H54 (cell line): ENCODE measurements at regions not wholly inside any gene's neighbourhood (a gene's known extent, or its start where the extent isn't known, plus 50 kb on each side); places are given as distances from the start of the nearest gene placed in this dataset.

ENCODE experiments used
- DNase-seq: peaks from one replicate; pipeline ENCODE4 v3.0.0; 2011; ENCODE audit warnings: low spot score, mixed read lengths; ENCODE audit not compliant: insufficient read length
- FAIRE-seq: peaks from 3 replicates; lab custom pipeline; 2011; peaks lifted over from hg19 to GRCh38; lab: Jason Lieb, UNC
- POLR2A ChIP-seq: IDR thresholded peaks from 2 replicates; pipeline ENCODE4 v1.6.1; 2011; ENCODE audit warnings: low read depth, mild to moderate bottlenecking, low read length

DNA sequence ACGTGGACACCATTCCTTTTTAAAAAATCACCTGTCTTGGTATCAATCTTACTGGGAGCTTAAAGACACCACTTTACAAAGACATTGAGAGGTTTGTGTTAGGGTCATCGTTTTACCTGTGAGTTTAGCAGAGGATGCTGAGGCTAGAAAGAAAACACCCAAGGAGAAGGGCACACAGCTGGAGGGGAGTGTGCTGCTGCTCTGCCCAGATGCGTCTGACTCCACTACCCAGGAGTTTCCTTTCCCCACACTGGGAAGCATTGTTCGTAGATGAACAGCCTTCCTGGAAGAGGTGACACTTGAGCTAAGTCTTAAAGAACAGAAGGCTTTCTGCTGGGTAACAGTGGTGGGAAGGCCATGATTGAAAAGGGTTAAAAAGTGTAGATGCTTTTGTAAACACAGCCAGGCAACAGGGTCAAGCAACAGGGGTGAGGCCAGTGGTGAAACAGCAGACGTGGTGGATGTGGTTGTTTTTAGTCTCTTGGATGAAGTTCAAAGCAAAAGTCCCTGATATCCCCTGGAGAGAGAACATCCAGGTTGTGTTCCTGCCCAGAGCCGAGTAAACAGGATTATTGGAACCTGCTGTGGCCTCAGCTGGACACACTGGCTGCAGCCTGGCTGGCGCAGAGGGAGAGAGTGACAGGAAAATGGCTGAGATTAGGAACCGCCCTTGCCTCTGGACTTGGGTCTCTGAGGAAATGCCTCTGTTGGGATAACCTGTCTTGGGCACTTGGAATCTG is 198.6 kb upstream of the JUN start:
- TF ChIP-seq POLR2A: no peak
- FAIRE-seq: no peak
- no peak for DNase-seq

DNA sequence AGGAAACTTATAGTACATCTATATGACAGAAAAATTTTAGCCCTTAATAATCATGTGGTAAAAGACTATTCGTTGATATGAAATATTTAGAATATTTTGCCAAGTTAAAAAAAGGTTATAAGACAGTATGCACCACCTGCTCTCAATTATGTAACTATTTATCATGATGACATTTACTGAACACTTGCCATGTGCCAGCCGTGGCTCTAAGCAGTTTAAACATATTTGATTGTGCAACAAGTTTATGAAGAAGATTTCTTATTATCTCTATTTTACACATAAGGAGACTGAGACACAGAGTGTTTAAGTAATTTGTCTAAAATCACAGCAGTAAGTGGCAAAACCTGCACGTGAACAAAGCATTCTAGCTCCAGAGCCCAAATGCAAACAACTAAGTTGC is 199.3 kb upstream of the JUN start:
- no peak for DNase-seq
- no peak for TF ChIP-seq POLR2A
- no peak for FAIRE-seq

DNA sequence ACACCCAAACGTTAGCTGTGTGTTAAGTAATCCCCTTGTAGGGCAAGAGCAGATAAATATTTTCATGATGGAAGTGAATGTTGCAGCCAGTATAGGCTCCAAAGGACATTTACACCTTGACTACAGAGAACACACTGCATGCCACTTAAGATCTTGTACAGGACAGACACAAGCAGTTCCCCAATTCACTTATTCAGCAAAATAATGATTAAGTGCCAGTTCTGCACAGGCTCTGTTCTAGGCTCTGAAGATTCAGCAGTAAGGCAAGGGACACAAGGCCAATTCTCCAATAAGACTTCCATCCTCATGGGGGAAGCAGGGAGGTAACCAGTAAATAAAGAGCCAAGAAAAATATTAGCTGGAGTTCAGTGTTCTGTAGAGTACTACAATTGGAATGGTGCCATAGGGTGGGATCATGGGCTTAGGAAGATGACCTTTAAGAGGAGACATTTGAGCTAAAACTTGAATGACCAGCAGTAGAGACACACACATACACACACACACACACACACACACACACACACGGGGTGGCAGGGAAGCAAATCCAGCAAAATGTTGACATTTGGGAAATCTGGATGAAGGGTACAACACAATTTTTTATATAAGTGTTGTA is 199.9 kb upstream of the JUN start:
- no peak for TF ChIP-seq POLR2A
- FAIRE-seq (no peak), DNase-seq (no peak)

- TF ChIP-seq POLR2A: no peak
- FAIRE-seq: no peak
- no peak for DNase-seq
Measured at GRCh38 chr1:58986996-58987767, 203.3 kb upstream of the JUN start.

GRCh38 chr1:58988752-58989151 is 204.9 kb upstream of the JUN start:
- TF ChIP-seq POLR2A: no peak
- FAIRE-seq (no peak), DNase-seq (no peak)

GRCh38 chr1:58989845-58990244 is 206.0 kb upstream of the JUN start:
- no peak for TF ChIP-seq POLR2A
- FAIRE-seq (no peak), DNase-seq (no peak)

DNA sequence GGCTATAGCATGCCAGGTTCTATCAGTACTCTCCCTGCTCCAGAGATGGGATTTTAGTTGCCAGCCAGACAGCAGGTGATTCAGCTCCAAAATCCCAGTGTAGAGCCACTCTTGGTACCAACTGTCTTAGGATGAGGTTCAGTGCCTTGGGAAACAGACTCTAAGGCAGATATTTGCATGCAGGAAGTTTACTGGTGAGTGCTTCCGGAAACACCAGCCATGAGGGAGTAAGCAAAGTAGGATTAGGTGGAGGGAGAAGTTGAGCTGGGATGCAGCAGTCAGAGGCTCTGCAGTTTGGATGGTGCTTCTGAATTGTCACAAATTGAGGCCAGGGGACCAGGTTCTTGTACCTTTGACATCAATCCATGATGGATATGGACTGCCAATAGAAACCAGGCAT is 207.5 kb upstream of the JUN start:
- FAIRE-seq: no peak
- TF ChIP-seq POLR2A: no peak
- no peak for DNase-seq

GRCh38 chr1:58992643-58993042 is 208.8 kb upstream of the JUN start:
- DNase-seq: no peak
- FAIRE-seq: no peak
- no peak for TF ChIP-seq POLR2A

DNA sequence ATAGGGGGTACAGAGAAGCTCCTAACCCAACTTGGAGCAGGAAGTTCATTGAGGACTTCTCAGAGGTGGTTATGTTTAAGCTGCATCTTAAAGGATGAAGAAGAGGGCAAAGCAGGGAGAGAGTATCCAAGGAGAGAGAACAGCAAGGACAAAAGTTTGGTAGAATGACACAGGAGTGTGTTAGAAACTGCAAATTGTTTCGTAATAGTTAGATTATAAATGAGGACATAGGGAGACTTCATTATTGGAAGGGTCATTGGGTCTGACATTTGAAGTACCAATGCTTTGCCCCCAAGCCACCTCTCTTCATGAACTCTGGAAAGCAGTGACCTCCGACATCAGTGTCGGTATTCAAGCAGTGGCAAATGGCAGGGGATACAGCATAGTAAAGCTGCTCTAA is 209.6 kb upstream of the JUN start:
- FAIRE-seq: no peak
- no peak for TF ChIP-seq POLR2A

GRCh38 chr1:58994664-58995063 is 210.8 kb upstream of the JUN start:
- no peak for TF ChIP-seq POLR2A
- DNase-seq: no peak
- FAIRE-seq: no peak

More for the DNA sequence above, 209.6 kb upstream of the JUN start:
- no peak for DNase-seq

DNA sequence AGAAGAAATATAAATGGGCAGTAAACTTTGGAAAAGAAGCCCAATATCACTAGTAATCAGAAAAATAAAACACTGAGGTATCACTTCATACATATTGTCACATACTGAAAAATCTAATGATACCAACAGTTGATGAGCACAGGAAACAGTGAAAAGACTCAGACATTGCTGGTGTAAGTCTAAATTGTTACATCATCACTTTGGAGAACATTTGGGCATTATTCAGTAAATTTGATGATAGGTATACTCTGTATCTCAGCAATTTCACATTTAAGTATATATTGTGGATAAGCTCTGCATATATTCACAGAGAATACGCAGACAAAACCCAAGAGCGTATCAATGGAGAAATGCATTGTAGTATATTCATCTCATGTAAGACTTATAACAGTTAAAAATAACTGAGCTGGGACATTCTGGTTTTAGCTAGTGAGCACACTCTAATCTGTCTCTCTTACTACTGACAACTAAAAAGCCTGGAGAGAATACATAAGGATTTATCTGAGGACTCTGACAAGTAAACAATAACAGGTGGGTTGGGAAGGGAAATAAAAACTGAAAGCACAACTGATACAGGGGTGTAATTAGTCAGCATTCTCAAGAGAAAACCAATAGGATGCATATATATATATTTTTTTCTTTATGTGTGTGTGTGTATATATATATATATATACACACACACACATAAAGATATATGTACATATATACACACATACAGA is 212.7 kb upstream of the JUN start:
- DNase-seq (no peak), FAIRE-seq (no peak)
- no peak for TF ChIP-seq POLR2A

DNA sequence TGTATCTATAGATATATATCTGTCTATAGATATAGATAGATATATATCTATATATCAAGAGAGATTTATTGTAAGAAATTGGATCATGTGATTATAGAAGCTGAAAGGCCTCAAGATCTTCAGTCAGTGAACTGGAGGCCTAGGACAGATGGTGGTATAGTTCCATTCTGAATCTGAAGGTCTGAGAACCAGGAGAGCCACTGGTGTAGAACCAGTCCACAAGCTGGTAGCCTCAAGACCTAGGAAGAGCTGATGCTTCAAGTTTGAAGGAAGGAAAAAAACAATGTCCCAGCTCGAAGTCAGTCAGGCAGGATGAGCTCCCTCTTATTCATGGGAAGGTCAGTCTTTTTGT is 213.2 kb upstream of the JUN start:
- TF ChIP-seq POLR2A: no peak
- FAIRE-seq (no peak), DNase-seq (no peak)

GRCh38 chr1:58997637-58998036 is 213.8 kb upstream of the JUN start:
- no peak for DNase-seq
- FAIRE-seq: no peak
- no peak for TF ChIP-seq POLR2A

- no peak for DNase-seq
- no peak for FAIRE-seq
- no peak for TF ChIP-seq POLR2A
Measured at GRCh38 chr1:58999676-59000075, 215.8 kb upstream of the JUN start.
